Breast epithelium (tissue), 4 donors: ENCODE measurements at regions not wholly inside any gene's neighbourhood (a gene's known extent, or its start where the extent isn't known, plus 50 kb on each side); places are given as distances from the start of the nearest gene placed in this dataset.
"Not testable (repeated sequence)": the region's sequence is repeated elsewhere in the genome, so short reads cannot be mapped to it uniquely, and the experiment has no call there.

Experiments
- DNase-seq, 2 donors: peaks; one replicate each; pipeline ENCODE4 v3.0.0-alpha.2; 2019; ENCODE audit warnings: low spot score in 2 of 2
- H3K27ac ChIP-seq, 2 donors: fragments of 200-600 bp; sonication (generic) in 1 of 2; one replicate each; pipeline ENCODE4 v1.5.1; 2016 to 2019; ENCODE audit warnings: mild to moderate bottlenecking in 1 of 2
- H3K27me3 ChIP-seq, 2 donors: fragments of 200-600 bp; sonication (generic) in 1 of 2; one replicate each; pipeline versions ENCODE4 v1.5.1 to v1.6.0; 2017 to 2019; ENCODE audit warnings: control low read depth in 1 of 2, mild to moderate bottlenecking in 1 of 2
- H3K36me3 ChIP-seq: fragments of 200-600 bp; one replicate; pipeline ENCODE4 v1.5.1; 2019
- H3K4me1 ChIP-seq, 2 donors: fragments of 200-600 bp; sonication (generic); one replicate each; pipeline ENCODE4 v1.5.1; 2016 to 2019; ENCODE audit warnings: control low read depth in 1 of 2
- H3K4me3 ChIP-seq, 3 donors: fragments of 200-600 bp; sonication (generic); 1 replicate in 2 of 3; 2 replicates in 1 of 3; pipeline ENCODE4 v1.5.1; 2016 to 2019; ENCODE audit warnings: mild to moderate bottlenecking in 3 of 3, moderate library complexity in 2 of 3
- H3K9me3 ChIP-seq, 2 donors: fragments of 200-600 bp; sonication (generic) in 1 of 2; one replicate each; pipeline ENCODE4 v1.5.1; 2016 to 2019; ENCODE audit warnings: control low read depth in 1 of 2
- CTCF ChIP-seq, 3 donors: fragments of 450-650 bp; IDR thresholded peaks; one replicate each; pipeline ENCODE4 v1.5.1; 2016 to 2017; ENCODE audit warnings: antibody characterized with exemption in 3 of 3, mild to moderate bottlenecking in 3 of 3, moderate library complexity in 3 of 3
- POLR2A ChIP-seq: fragments of 450-650 bp; IDR thresholded peaks from one replicate; pipeline ENCODE4 v1.6.1; 2016; ENCODE audit warnings: antibody characterized with exemption, mild to moderate bottlenecking, moderate library complexity
- POLR2AphosphoS5 ChIP-seq, 3 donors: sonication (generic); formaldehyde crosslinking; IDR thresholded peaks; one replicate each; pipeline ENCODE4 v1.6.1; 2017; ENCODE audit warnings: antibody characterized with exemption in 3 of 3
- intact Hi-C: fragments of 100-400 bp; cut with DNase I; formaldehyde crosslinking; loops from one replicate; pipeline ENCODE4 v1.15.1; 2023; ENCODE audit warnings: low total_unique reads

- Histone ChIP-seq H3K9me3 (no peaks in the 10 kb centered on the region), H3K4me3 (no peak overlapping the region), H3K27ac (no peak overlapping the region), H3K27me3 (no peaks in the 10 kb centered on the region), H3K36me3 (no peaks in the 10 kb centered on the region), H3K4me1 (no peaks in the 10 kb centered on the region)
- no peak for DNase-seq
- intact Hi-C loops = no loop called here
- TF ChIP-seq POLR2AphosphoS5 (IDR thresholded peaks at IDR 0.05) (no peak), CTCF (IDR thresholded peaks at IDR 0.05) (no peak), POLR2A (no peak)
These were observed 1937.6 kb downstream of the PCDH9 start for GRCh38 chr13:65292488-65292901.

GRCh38 chr13:65287405-65287804, 1942.7 kb downstream of the PCDH9 start:
- Histone ChIP-seq H3K36me3 (no peaks in the 10 kb centered on the region), H3K4me1 (no peaks in the 10 kb centered on the region), H3K27me3 (no peaks in the 10 kb centered on the region), H3K27ac (no peak overlapping the region), H3K9me3 (no peaks in the 10 kb centered on the region), H3K4me3 (no peak overlapping the region)
- DNase-seq = no peak
- TF ChIP-seq POLR2A (no peak), CTCF (IDR thresholded peaks at IDR 0.05) (no peak), POLR2AphosphoS5 (IDR thresholded peaks at IDR 0.05) (no peak)
- intact Hi-C loops = no loop called here

GRCh38 chr13:65275838-65276630, 1954.1 kb downstream of the PCDH9 start:
- Histone ChIP-seq H3K27ac (no peak overlapping the region), H3K4me3 (no peak overlapping the region), H3K4me1 (no peaks in the 10 kb centered on the region), H3K9me3 (peaks cover 0 to 26% of the 10 kb centered on the region in 2 donors), H3K27me3 (no peaks in the 10 kb centered on the region), H3K36me3 (no peaks in the 10 kb centered on the region)
- TF ChIP-seq POLR2A = no peak
- no peak for TF ChIP-seq POLR2AphosphoS5 (IDR thresholded peaks at IDR 0.05)
- no peak for TF ChIP-seq CTCF (IDR thresholded peaks at IDR 0.05)
- intact Hi-C loops = no loop called here
- no peak for DNase-seq

GRCh38 chr13:65275108-65275507, 1955.0 kb downstream of the PCDH9 start:
- Histone ChIP-seq H3K27ac (no peak overlapping the region), H3K4me1 (no peaks in the 10 kb centered on the region), H3K27me3 (no peaks in the 10 kb centered on the region), H3K36me3 (no peaks in the 10 kb centered on the region), H3K4me3 (no peak overlapping the region), H3K9me3 (peaks cover 0 to 26% of the 10 kb centered on the region in 2 donors)
- intact Hi-C loops = no loop called here
- TF ChIP-seq POLR2AphosphoS5 (IDR thresholded peaks at IDR 0.05) (no peak), CTCF (IDR thresholded peaks at IDR 0.05) (no peak), POLR2A (no peak)
- DNase-seq = no peak

GRCh38 chr13:65273811-65274420, 1956.2 kb downstream of the PCDH9 start:
- DNase-seq, H3K36me3 ChIP-seq, H3K4me1 ChIP-seq, intact Hi-C loops, H3K27me3 ChIP-seq, H3K4me3 ChIP-seq, H3K27ac ChIP-seq: not testable (repeated sequence)
- H3K9me3 ChIP-seq = peaks cover 0 to 26% of the 10 kb centered on the region in 2 donors
